DOHH2 (cell line): ENCODE measurements at regions not wholly inside any gene's neighbourhood (a gene's known extent, or its start where the extent isn't known, plus 50 kb on each side); places are given as distances from the start of the nearest gene placed in this dataset.

ENCODE experiments used
- CTCF ChIP-seq: fragments of 200-600 bp; sonication (generic); IDR thresholded peaks from one replicate; pipeline ENCODE4 v1.5.1; 2014; ENCODE audit warnings: antibody characterized with exemption, mild to moderate bottlenecking, low read depth, low read length; ENCODE audit not compliant: poor library complexity, severe bottlenecking
- EZH2phosphoT487 ChIP-seq: fragments of 200-600 bp; sonication (generic); IDR thresholded peaks from 2 replicates; pipeline ENCODE4 v1.6.1; 2017; ENCODE audit warnings: borderline replicate concordance, mild to moderate bottlenecking, antibody characterized with exemption, low read length, moderate library complexity, mixed read lengths

- TF ChIP-seq CTCF (no peak), EZH2phosphoT487 (no peak)
Observed at GRCh38 chr10:118966850-118967125, 62.7 kb upstream of the NANOS1 start.
